Activated CD4-positive, alpha-beta T cell treated with anti-CD3 and anti-CD28 coated beads, Interleukin-2, amount 10 ng/mL, durations not matched to agents 24 days and 14 days (primary cell): ENCODE measurements at regions not wholly inside any gene's neighbourhood (a gene's known extent, or its start where the extent isn't known, plus 50 kb on each side); places are given as distances from the start of the nearest gene placed in this dataset.

ENCODE experiments used
- DNase-seq: peaks from one replicate; pipeline ENCODE4 v3.0.0; 2022
- H3K27ac Mint-ChIP-seq: one replicate; pipeline ENCODE4 v1.8.0; 2022; ENCODE audit warnings: mild to moderate bottlenecking, mixed read lengths
- H3K27me3 Mint-ChIP-seq: one replicate; pipeline ENCODE4 v1.8.0; 2022; ENCODE audit warnings: mixed read lengths
- H3K36me3 Mint-ChIP-seq: one replicate; pipeline ENCODE4 v1.8.0; 2022; ENCODE audit warnings: low read depth, mild to moderate bottlenecking, mixed read lengths
- H3K4me1 Mint-ChIP-seq: one replicate; pipeline ENCODE4 v1.8.0; 2021; ENCODE audit warnings: mixed read lengths
- H3K4me3 Mint-ChIP-seq: one replicate; pipeline ENCODE4 v1.8.0; 2022; ENCODE audit warnings: mild to moderate bottlenecking, moderate library complexity, mixed read lengths
- H3K9me3 Mint-ChIP-seq: one replicate; pipeline ENCODE4 v1.8.0; 2021; ENCODE audit warnings: mixed read lengths
- intact Hi-C: fragments of 100-400 bp; cut with micrococcal nuclease; formaldehyde crosslinking; loops from one replicate; pipeline ENCODE4 v1.15.1; 2023

DNA sequence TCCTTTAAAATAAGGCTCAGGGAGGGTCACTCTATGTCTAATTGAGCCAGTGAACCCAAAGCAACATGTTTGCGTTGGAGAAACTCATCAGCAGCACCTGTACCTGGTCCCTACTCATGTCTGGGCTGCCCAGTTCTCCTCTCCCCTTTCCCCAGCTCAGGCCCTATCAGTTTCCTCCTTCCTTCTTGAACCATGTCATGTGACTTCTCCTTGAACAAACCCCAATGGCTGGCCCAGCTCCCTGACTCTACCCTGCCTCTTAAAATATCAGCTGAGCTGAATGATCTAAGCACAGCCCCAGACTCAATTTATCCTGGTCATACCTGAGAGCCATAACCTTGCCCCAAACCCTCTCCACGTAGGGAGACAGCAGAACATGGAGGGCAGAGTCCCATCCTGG, 290.9 kb downstream of the LPIN1 start:
- no peak overlapping the region for H3K4me3 Mint-ChIP-seq
- H3K4me1 Mint-ChIP-seq: no peaks in the 10 kb centered on the region
- H3K36me3 Mint-ChIP-seq: peaks cover 4% of the 10 kb centered on the region
- no peak overlapping the region for H3K27ac Mint-ChIP-seq
- intact Hi-C loops: no loop called here
- peaks cover 18% of the 10 kb centered on the region for H3K9me3 Mint-ChIP-seq
- H3K27me3 Mint-ChIP-seq: peaks cover 8% of the 10 kb centered on the region
- DNase-seq: no peak

- peaks cover 4% of the 10 kb centered on the region for H3K36me3 Mint-ChIP-seq
- H3K4me3 Mint-ChIP-seq: no peak overlapping the region
- intact Hi-C loops: no loop called here
- H3K9me3 Mint-ChIP-seq: peaks cover 22% of the 10 kb centered on the region
- H3K4me1 Mint-ChIP-seq: peaks cover 13% of the 10 kb centered on the region
- DNase-seq: no peak
- peaks cover 6% of the 10 kb centered on the region for H3K27me3 Mint-ChIP-seq
- no peak overlapping the region for H3K27ac Mint-ChIP-seq
These were observed 294.8 kb downstream of the LPIN1 start for GRCh38 chr2:12041236-12041635.

DNA sequence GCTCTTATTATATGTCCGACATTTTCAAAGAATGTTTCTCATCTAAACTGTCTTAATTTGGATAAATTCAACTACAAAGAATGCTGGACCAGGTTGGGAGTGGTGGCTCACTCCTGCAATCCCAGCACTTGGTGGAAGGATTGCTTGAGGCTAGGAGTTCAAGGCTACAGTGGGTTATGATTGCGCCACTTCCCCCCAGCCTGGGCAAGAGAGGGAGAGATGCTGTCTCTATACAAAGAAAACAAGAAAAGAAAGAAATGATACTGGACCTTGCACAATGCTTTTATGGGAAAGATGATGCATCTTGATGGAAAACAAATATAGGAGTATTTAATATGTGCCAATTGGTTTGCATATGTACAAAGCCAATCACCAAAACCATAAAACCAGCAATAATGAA, 296.7 kb downstream of the LPIN1 start:
- no peak for DNase-seq
- intact Hi-C loops: no loop called here
- H3K4me1 Mint-ChIP-seq: peaks cover 13% of the 10 kb centered on the region
- H3K27me3 Mint-ChIP-seq: peaks cover 3% of the 10 kb centered on the region
- no peak overlapping the region for H3K27ac Mint-ChIP-seq
- H3K9me3 Mint-ChIP-seq: peaks cover 14% of the 10 kb centered on the region
- no peak overlapping the region for H3K4me3 Mint-ChIP-seq
- peaks cover 4% of the 10 kb centered on the region for H3K36me3 Mint-ChIP-seq

DNA sequence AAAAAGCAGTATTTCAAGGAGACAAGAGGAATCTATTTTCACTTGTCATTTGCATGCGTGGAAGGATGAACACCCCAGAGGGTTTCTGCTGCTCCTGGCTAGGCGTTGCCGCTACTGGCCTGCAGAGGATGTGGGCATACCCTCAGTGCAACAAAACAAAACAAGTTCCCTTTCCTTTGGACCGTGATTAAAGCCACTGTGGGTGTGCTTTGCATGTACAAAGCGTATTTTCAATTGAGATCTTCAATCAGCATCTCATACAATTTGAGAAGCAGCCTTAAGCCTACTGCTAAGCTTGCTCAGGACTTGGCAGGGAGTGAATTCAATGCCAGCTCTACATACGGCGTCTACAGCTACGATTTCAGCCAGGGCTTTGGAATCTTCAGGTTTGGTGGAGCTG, 298.4 kb downstream of the LPIN1 start:
- H3K27ac Mint-ChIP-seq: no peak overlapping the region
- peak overlapping the region; percentile 26 for H3K4me3 Mint-ChIP-seq
- no peaks in the 10 kb centered on the region for H3K36me3 Mint-ChIP-seq
- H3K4me1 Mint-ChIP-seq: peaks cover 13% of the 10 kb centered on the region
- DNase-seq: peak; percentile 79
- peaks cover 10% of the 10 kb centered on the region for H3K9me3 Mint-ChIP-seq
- intact Hi-C loops: no loop called here
- peaks cover 3% of the 10 kb centered on the region for H3K27me3 Mint-ChIP-seq

DNA sequence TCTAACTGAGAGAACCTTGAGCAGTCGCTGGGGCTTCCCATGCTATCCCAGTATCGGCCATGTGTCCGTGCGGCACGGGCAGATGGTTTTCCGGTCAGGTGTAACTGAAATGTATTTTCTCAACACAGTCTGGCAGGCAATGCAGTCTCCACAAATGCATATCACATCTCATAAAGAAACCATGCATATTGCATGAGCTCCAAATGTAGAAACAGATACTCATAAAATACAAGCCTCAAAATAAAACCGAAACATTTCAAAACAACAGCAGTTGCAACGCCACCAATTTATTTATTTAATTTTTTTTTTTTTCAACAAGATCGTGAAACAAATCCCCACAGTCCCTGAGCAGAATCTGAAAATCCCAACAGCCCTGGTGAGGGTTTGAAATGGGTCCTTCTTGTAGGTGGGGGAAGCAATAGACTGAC, 299.4 kb downstream of the LPIN1 start:
- H3K27me3 Mint-ChIP-seq: peaks cover 8% of the 10 kb centered on the region
- no peaks in the 10 kb centered on the region for H3K36me3 Mint-ChIP-seq
- DNase-seq: no peak
- H3K27ac Mint-ChIP-seq: no peak overlapping the region
- H3K4me3 Mint-ChIP-seq: no peak overlapping the region
- peaks cover 4% of the 10 kb centered on the region for H3K9me3 Mint-ChIP-seq
- H3K4me1 Mint-ChIP-seq: peaks cover 13% of the 10 kb centered on the region
- intact Hi-C loops: no loop called here

DNA sequence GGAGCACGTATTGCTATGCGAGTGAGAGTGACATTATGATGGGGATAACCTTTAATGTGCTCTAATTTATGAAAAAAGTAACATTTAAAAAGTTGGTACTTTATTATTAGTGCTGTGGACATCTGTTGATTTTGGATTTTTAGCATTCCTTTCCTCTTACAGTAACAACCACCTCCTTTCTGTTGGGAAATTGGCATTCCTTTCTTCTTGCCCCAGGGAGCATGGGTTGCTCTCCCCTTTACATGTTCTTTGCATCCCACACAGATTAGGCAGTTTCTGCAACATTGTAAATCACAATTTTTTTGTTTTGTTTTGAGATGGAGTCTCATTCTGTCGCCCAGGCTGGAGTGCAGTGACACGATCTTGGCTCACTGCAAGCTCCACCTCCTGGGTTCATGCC, 300.2 kb downstream of the LPIN1 start:
- Mint-ChIP-seq H3K9me3 (peaks cover 4% of the 10 kb centered on the region), H3K36me3 (no peaks in the 10 kb centered on the region), H3K4me1 (peaks cover 13% of the 10 kb centered on the region), H3K27ac (no peak overlapping the region), H3K27me3 (peaks cover 11% of the 10 kb centered on the region), H3K4me3 (no peak overlapping the region)
- intact Hi-C loops: no loop called here
- DNase-seq: no peak

GRCh38 chr2:12047761-12048160, 301.3 kb downstream of the LPIN1 start:
- H3K9me3 Mint-ChIP-seq: peaks cover 4% of the 10 kb centered on the region
- peaks cover 11% of the 10 kb centered on the region for H3K27me3 Mint-ChIP-seq
- no peak overlapping the region for H3K4me3 Mint-ChIP-seq
- intact Hi-C loops: no loop called here
- peaks cover 13% of the 10 kb centered on the region for H3K4me1 Mint-ChIP-seq
- H3K36me3 Mint-ChIP-seq: no peaks in the 10 kb centered on the region
- no peak for DNase-seq
- no peak overlapping the region for H3K27ac Mint-ChIP-seq

GRCh38 chr2:12048550-12048949, 302.1 kb downstream of the LPIN1 start:
- no peak for DNase-seq
- Mint-ChIP-seq H3K36me3 (no peaks in the 10 kb centered on the region), H3K4me3 (no peak overlapping the region), H3K9me3 (peaks cover 4% of the 10 kb centered on the region), H3K4me1 (peaks cover 13% of the 10 kb centered on the region), H3K27me3 (peaks cover 10% of the 10 kb centered on the region), H3K27ac (no peak overlapping the region)
- intact Hi-C loops: no loop called here

GRCh38 chr2:12050396-12050795, 304.0 kb downstream of the LPIN1 start:
- no peak overlapping the region for H3K27ac Mint-ChIP-seq
- H3K9me3 Mint-ChIP-seq: peaks cover 11% of the 10 kb centered on the region
- H3K4me1 Mint-ChIP-seq: peaks cover 2% of the 10 kb centered on the region
- intact Hi-C loops: no loop called here
- no peak for DNase-seq
- H3K36me3 Mint-ChIP-seq: no peaks in the 10 kb centered on the region
- no peak overlapping the region for H3K4me3 Mint-ChIP-seq
- H3K27me3 Mint-ChIP-seq: peaks cover 20% of the 10 kb centered on the region

DNA sequence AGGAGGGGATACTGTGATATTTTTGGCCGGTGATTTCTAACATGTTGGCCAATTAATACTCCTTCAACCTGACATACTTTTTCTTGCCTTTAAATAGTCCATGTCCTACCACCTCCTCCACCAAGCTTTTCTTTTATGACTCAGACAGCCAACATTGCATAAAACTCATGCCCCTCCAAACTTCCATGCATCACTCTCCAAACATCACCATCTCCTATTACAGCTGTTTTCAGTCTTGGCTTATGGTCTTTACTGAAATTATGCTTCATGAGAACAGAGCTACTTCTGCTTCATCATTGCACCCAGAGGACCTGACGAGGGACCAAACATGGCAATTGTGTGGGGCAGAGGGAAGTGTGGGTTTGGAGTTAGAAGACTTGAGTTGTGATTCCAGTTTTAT, 305.4 kb downstream of the LPIN1 start:
- no peak for DNase-seq
- Mint-ChIP-seq H3K9me3 (peaks cover 11% of the 10 kb centered on the region), H3K4me1 (no peaks in the 10 kb centered on the region), H3K4me3 (no peak overlapping the region), H3K27me3 (peaks cover 25% of the 10 kb centered on the region), H3K36me3 (no peaks in the 10 kb centered on the region), H3K27ac (no peak overlapping the region)
- intact Hi-C loops: no loop called here

GRCh38 chr2:12052796-12053195, 306.4 kb downstream of the LPIN1 start:
- intact Hi-C loops: no loop called here
- Mint-ChIP-seq H3K27me3 (peaks cover 25% of the 10 kb centered on the region), H3K4me3 (no peak overlapping the region), H3K9me3 (peaks cover 11% of the 10 kb centered on the region), H3K27ac (no peak overlapping the region), H3K36me3 (no peaks in the 10 kb centered on the region), H3K4me1 (peaks cover 1% of the 10 kb centered on the region)
- DNase-seq: no peak

- Mint-ChIP-seq H3K9me3 (peaks cover 11% of the 10 kb centered on the region), H3K27me3 (peaks cover 32% of the 10 kb centered on the region), H3K4me1 (peaks cover 1% of the 10 kb centered on the region), H3K27ac (no peak overlapping the region), H3K36me3 (no peaks in the 10 kb centered on the region), H3K4me3 (no peak overlapping the region)
- intact Hi-C loops: no loop called here
- no peak for DNase-seq
These were observed 308.7 kb downstream of the LPIN1 start for GRCh38 chr2:12054956-12055618.

- H3K4me1 Mint-ChIP-seq: peaks cover 1% of the 10 kb centered on the region
- DNase-seq: no peak
- H3K27me3 Mint-ChIP-seq: peaks cover 40% of the 10 kb centered on the region
- no peaks in the 10 kb centered on the region for H3K36me3 Mint-ChIP-seq
- H3K9me3 Mint-ChIP-seq: peaks cover 11% of the 10 kb centered on the region
- H3K4me3 Mint-ChIP-seq: no peak overlapping the region
- no peak overlapping the region for H3K27ac Mint-ChIP-seq
- intact Hi-C loops: no loop called here
These were observed 311.2 kb downstream of the LPIN1 start for GRCh38 chr2:12057436-12058166.

GRCh38 chr2:12059616-12060441, 313.4 kb downstream of the LPIN1 start:
- Mint-ChIP-seq H3K4me3 (no peak overlapping the region), H3K27me3 (peaks cover 34% of the 10 kb centered on the region), H3K9me3 (peaks cover 2% of the 10 kb centered on the region), H3K4me1 (peaks cover 1% of the 10 kb centered on the region), H3K27ac (no peak overlapping the region), H3K36me3 (no peaks in the 10 kb centered on the region)
- intact Hi-C loops: no loop called here
- no peak for DNase-seq
